ENCODE measurements at regions not wholly inside any gene's neighbourhood (a gene's known extent, or its start where the extent isn't known, plus 50 kb on each side); places are given as distances from the start of the nearest gene placed in this dataset.
"Not testable (repeated sequence)": the region's sequence is repeated elsewhere in the genome, so short reads cannot be mapped to it uniquely, and the experiment has no call there.

- Histone ChIP-seq H3K9me3 (ENCODE audit: low read depth, low read length) (no peaks in the 10 kb centered on the region), H3K36me3 (ENCODE audit: insufficient read depth, low read length) (no peaks in the 10 kb centered on the region), H3K4me3 (no peak overlapping the region), H3K9ac (ENCODE audit: insufficient read length) (no peak overlapping the region), H3K27ac (no peak overlapping the region)
- TF ChIP-seq POLR2AphosphoS5 (IDR thresholded peaks at IDR 0.05; ENCODE audit: borderline replicate concordance, low read depth, low read length) (no peak), FOXP2 (optimal IDR thresholded peaks at IDR 0.05; ENCODE audit: control extremely low read depth, extremely low read length, insufficient read depth) (no peak)
- no peak for DNase-seq (ENCODE audit: low read depth, low spot score)
These were observed 365.8 kb upstream of the TENM3 start for GRCh38 chr4:181877329-181877848.

GRCh38 chr4:181890031-181890430 is 353.2 kb upstream of the TENM3 start:
- Histone ChIP-seq H3K36me3 (ENCODE audit: insufficient read depth, low read length) (no peaks in the 10 kb centered on the region), H3K4me3 (no peak overlapping the region), H3K9ac (ENCODE audit: insufficient read length) (no peak overlapping the region), H3K27ac (no peak overlapping the region), H3K9me3 (ENCODE audit: low read depth, low read length) (no peaks in the 10 kb centered on the region)
- no peak for DNase-seq (ENCODE audit: low read depth, low spot score)
- TF ChIP-seq POLR2AphosphoS5 (IDR thresholded peaks at IDR 0.05; ENCODE audit: borderline replicate concordance, low read depth, low read length) (no peak), FOXP2 (optimal IDR thresholded peaks at IDR 0.05; ENCODE audit: control extremely low read depth, extremely low read length, insufficient read depth) (no peak), EZH2 (IDR thresholded peaks at IDR 0.05) (no peak)

GRCh38 chr4:181890911-181891310 is 352.3 kb upstream of the TENM3 start:
- no peak for TF ChIP-seq FOXP2 (optimal IDR thresholded peaks at IDR 0.05; ENCODE audit: control extremely low read depth, extremely low read length, insufficient read depth)
- no peak for TF ChIP-seq EZH2 (IDR thresholded peaks at IDR 0.05)
- no peak for TF ChIP-seq POLR2AphosphoS5 (IDR thresholded peaks at IDR 0.05; ENCODE audit: borderline replicate concordance, low read depth, low read length)
- no peak overlapping the region for H3K27ac ChIP-seq
- no peaks in the 10 kb centered on the region for H3K36me3 ChIP-seq (ENCODE audit: insufficient read depth, low read length)
- H3K4me3 ChIP-seq, result no peak overlapping the region
- H3K9me3 ChIP-seq (ENCODE audit: low read depth, low read length), result no peaks in the 10 kb centered on the region
- no peak overlapping the region for H3K9ac ChIP-seq (ENCODE audit: insufficient read length)
- no peak for DNase-seq (ENCODE audit: low read depth, low spot score)

- no peak overlapping the region for H3K27ac ChIP-seq
- no peak for DNase-seq (ENCODE audit: low read depth, low spot score)
- H3K9me3 ChIP-seq (ENCODE audit: low read depth, low read length), result no peaks in the 10 kb centered on the region
- TF ChIP-seq FOXP2 (optimal IDR thresholded peaks at IDR 0.05; ENCODE audit: control extremely low read depth, extremely low read length, insufficient read depth) (no peak), EZH2 (IDR thresholded peaks at IDR 0.05) (no peak), POLR2AphosphoS5 (IDR thresholded peaks at IDR 0.05; ENCODE audit: borderline replicate concordance, low read depth, low read length) (no peak)
- H3K36me3 ChIP-seq (ENCODE audit: insufficient read depth, low read length), result no peaks in the 10 kb centered on the region
- no peak overlapping the region for H3K9ac ChIP-seq (ENCODE audit: insufficient read length)
- H3K4me3 ChIP-seq, result no peak overlapping the region
These were observed 346.6 kb upstream of the TENM3 start for GRCh38 chr4:181896614-181897013.

- no peak for DNase-seq (ENCODE audit: low read depth, low spot score)
- H3K4me3 ChIP-seq, result no peak overlapping the region
These were observed 345.3 kb upstream of the TENM3 start for GRCh38 chr4:181897935-181898334.

GRCh38 chr4:181902404-181902803 is 340.8 kb upstream of the TENM3 start:
- not testable (repeated sequence) for H3K27ac ChIP-seq; H3K9me3 ChIP-seq (ENCODE audit: low read depth, low read length); DNase-seq (ENCODE audit: low read depth, low spot score)

More at GRCh38 chr4:181897935-181898334, 345.3 kb upstream of the TENM3 start:
- Histone ChIP-seq H3K9me3 (ENCODE audit: low read depth, low read length) (no peaks in the 10 kb centered on the region), H3K27ac (no peak overlapping the region), H3K9ac (ENCODE audit: insufficient read length) (no peak overlapping the region), H3K36me3 (ENCODE audit: insufficient read depth, low read length) (no peaks in the 10 kb centered on the region)
- TF ChIP-seq FOXP2 (optimal IDR thresholded peaks at IDR 0.05; ENCODE audit: control extremely low read depth, extremely low read length, insufficient read depth), result no peak
- TF ChIP-seq POLR2AphosphoS5 (IDR thresholded peaks at IDR 0.05; ENCODE audit: borderline replicate concordance, low read depth, low read length), result no peak
- TF ChIP-seq EZH2 (IDR thresholded peaks at IDR 0.05), result no peak

GRCh38 chr4:181905708-181906107 is 337.5 kb upstream of the TENM3 start:
- Histone ChIP-seq H3K27ac (no peak overlapping the region), H3K36me3 (ENCODE audit: insufficient read depth, low read length) (no peaks in the 10 kb centered on the region), H3K9ac (ENCODE audit: insufficient read length) (no peak overlapping the region), H3K9me3 (ENCODE audit: low read depth, low read length) (no peaks in the 10 kb centered on the region), H3K4me3 (no peak overlapping the region)
- no peak for DNase-seq (ENCODE audit: low read depth, low spot score)
- no peak for TF ChIP-seq POLR2AphosphoS5 (IDR thresholded peaks at IDR 0.05; ENCODE audit: borderline replicate concordance, low read depth, low read length)
- no peak for TF ChIP-seq FOXP2 (optimal IDR thresholded peaks at IDR 0.05; ENCODE audit: control extremely low read depth, extremely low read length, insufficient read depth)
- no peak for TF ChIP-seq EZH2 (IDR thresholded peaks at IDR 0.05)

More at GRCh38 chr4:181902404-181902803, 340.8 kb upstream of the TENM3 start:
- not testable (repeated sequence) for H3K9ac ChIP-seq (ENCODE audit: insufficient read length); H3K4me3 ChIP-seq; H3K36me3 ChIP-seq (ENCODE audit: insufficient read depth, low read length)

GRCh38 chr4:181908168-181908567 is 335.0 kb upstream of the TENM3 start:
- no peak overlapping the region for H3K4me3 ChIP-seq
- H3K9me3 ChIP-seq (ENCODE audit: low read depth, low read length), result no peaks in the 10 kb centered on the region
- DNase-seq (ENCODE audit: low read depth, low spot score), result no peak
- TF ChIP-seq FOXP2 (optimal IDR thresholded peaks at IDR 0.05; ENCODE audit: control extremely low read depth, extremely low read length, insufficient read depth) (no peak), POLR2AphosphoS5 (IDR thresholded peaks at IDR 0.05; ENCODE audit: borderline replicate concordance, low read depth, low read length) (no peak), EZH2 (IDR thresholded peaks at IDR 0.05) (no peak)
- H3K36me3 ChIP-seq (ENCODE audit: insufficient read depth, low read length), result no peaks in the 10 kb centered on the region
- H3K9ac ChIP-seq (ENCODE audit: insufficient read length), result no peak overlapping the region
- no peak overlapping the region for H3K27ac ChIP-seq

GRCh38 chr4:181909368-181909767 is 333.8 kb upstream of the TENM3 start:
- Histone ChIP-seq H3K9me3 (ENCODE audit: low read depth, low read length) (no peaks in the 10 kb centered on the region), H3K36me3 (ENCODE audit: insufficient read depth, low read length) (no peaks in the 10 kb centered on the region), H3K9ac (ENCODE audit: insufficient read length) (no peak overlapping the region), H3K27ac (no peak overlapping the region), H3K4me3 (no peak overlapping the region)
- DNase-seq (ENCODE audit: low read depth, low spot score), result no peak
- TF ChIP-seq EZH2 (IDR thresholded peaks at IDR 0.05) (no peak), POLR2AphosphoS5 (IDR thresholded peaks at IDR 0.05; ENCODE audit: borderline replicate concordance, low read depth, low read length) (no peak), FOXP2 (optimal IDR thresholded peaks at IDR 0.05; ENCODE audit: control extremely low read depth, extremely low read length, insufficient read depth) (no peak)
